ENCODE measurements at regions not wholly inside any gene's neighbourhood (a gene's known extent, or its start where the extent isn't known, plus 50 kb on each side); places are given as distances from the start of the nearest gene placed in this dataset.

GRCh38 chr1:244214009-244214967, 163.2 kb downstream of the ZBTB18 start:
- Histone ChIP-seq H3K36me3 (ENCODE audit: control insufficient read depth, insufficient read depth, low read length) (no peaks in the 10 kb centered on the region), H3K4me3 (ENCODE audit: insufficient read depth, low read depth, low read length, poor library complexity, severe bottlenecking) (no peak overlapping the region), H3K9me3 (ENCODE audit: control insufficient read depth, low read length) (no peaks in the 10 kb centered on the region), H3K4me1 (ENCODE audit: control insufficient read depth, insufficient read depth, low read length, poor library complexity, severe bottlenecking) (no peaks in the 10 kb centered on the region), H3K27me3 (replicated peaks; ENCODE audit: control insufficient read depth, insufficient read depth, low read length, poor library complexity, severe bottlenecking) (peaks cover 4% of the 10 kb centered on the region), H3K27ac (ENCODE audit: insufficient read depth, low read length, poor library complexity, severe bottlenecking) (no peak overlapping the region)
- no peak for DNase-seq

DNA sequence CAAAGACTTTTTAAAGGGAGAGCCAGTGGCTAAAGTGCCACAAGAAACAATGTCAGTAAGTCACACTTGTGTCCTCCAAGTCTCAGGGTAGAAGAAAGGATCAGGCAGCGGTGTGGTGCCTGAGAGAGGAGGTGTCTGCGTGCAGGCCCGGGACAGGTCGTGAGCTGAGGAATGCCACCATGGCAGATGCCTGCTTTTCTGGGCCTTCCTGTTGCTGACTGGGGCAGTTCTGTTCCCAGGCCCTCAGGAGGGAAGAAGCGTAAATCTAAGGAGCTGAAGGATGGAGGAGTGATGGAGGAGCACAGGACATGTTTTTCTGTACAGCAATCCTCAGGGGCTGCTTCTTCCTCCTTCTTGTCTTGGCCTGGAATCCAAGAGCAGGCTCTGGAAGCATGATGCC, 165.8 kb downstream of the ZBTB18 start:
- no peak overlapping the region for H3K27ac ChIP-seq (ENCODE audit: insufficient read depth, low read length, poor library complexity, severe bottlenecking)
- H3K4me3 ChIP-seq (ENCODE audit: insufficient read depth, low read depth, low read length, poor library complexity, severe bottlenecking), result no peak overlapping the region
- H3K9me3 ChIP-seq (ENCODE audit: control insufficient read depth, low read length), result no peaks in the 10 kb centered on the region
- no peaks in the 10 kb centered on the region for H3K4me1 ChIP-seq (ENCODE audit: control insufficient read depth, insufficient read depth, low read length, poor library complexity, severe bottlenecking)
- peaks cover 4% of the 10 kb centered on the region for H3K27me3 ChIP-seq (replicated peaks; ENCODE audit: control insufficient read depth, insufficient read depth, low read length, poor library complexity, severe bottlenecking)
- DNase-seq, result no peak
- H3K36me3 ChIP-seq (ENCODE audit: control insufficient read depth, insufficient read depth, low read length), result no peaks in the 10 kb centered on the region

DNA sequence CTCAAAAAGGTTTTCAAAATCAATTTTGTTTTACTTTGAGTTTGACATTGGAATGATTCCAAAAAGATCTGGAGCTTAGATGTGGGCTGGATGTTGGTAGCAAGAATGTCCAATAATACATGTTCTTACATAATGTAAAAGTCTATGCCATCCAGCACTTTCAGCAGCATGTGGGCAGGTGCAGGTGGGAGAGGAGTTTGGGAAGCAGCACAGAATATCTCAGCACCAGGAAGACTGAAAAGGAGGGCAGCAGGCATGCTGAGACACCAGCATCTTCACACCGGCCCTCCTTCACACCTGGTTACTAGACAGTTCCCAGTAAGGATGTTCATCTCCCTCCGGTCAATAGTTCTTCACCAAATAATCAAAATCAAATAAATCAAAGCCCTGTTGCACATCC, 166.6 kb downstream of the ZBTB18 start:
- H3K36me3 ChIP-seq (ENCODE audit: control insufficient read depth, insufficient read depth, low read length), result no peaks in the 10 kb centered on the region
- H3K4me1 ChIP-seq (ENCODE audit: control insufficient read depth, insufficient read depth, low read length, poor library complexity, severe bottlenecking), result no peaks in the 10 kb centered on the region
- H3K9me3 ChIP-seq (ENCODE audit: control insufficient read depth, low read length), result no peaks in the 10 kb centered on the region
- H3K27ac ChIP-seq (ENCODE audit: insufficient read depth, low read length, poor library complexity, severe bottlenecking), result no peak overlapping the region
- DNase-seq, result no peak
- H3K27me3 ChIP-seq (replicated peaks; ENCODE audit: control insufficient read depth, insufficient read depth, low read length, poor library complexity, severe bottlenecking), result peaks cover 4% of the 10 kb centered on the region
- no peak overlapping the region for H3K4me3 ChIP-seq (ENCODE audit: insufficient read depth, low read depth, low read length, poor library complexity, severe bottlenecking)

DNA sequence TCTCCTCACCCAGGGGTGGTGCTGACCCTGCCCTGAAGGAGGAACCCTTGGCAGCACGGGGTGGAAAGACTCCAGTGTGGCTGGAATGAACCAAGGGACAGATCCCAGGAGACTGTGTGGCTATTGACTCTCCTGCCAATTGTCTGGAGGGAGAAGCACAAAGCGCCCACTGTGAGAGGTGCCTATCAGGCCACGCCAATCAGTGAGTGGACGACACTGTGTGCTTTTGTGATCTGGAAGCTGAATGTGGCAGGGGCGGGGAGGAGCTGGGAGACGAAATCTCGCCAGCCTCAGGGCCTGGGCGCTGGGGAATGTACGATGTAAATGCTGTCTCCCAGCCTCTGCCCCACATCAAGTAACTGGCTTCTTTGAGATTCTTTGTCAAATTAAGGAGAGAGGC, 167.1 kb downstream of the ZBTB18 start:
- Histone ChIP-seq H3K27me3 (replicated peaks; ENCODE audit: control insufficient read depth, insufficient read depth, low read length, poor library complexity, severe bottlenecking) (peaks cover 4% of the 10 kb centered on the region), H3K36me3 (ENCODE audit: control insufficient read depth, insufficient read depth, low read length) (no peaks in the 10 kb centered on the region), H3K27ac (ENCODE audit: insufficient read depth, low read length, poor library complexity, severe bottlenecking) (no peak overlapping the region), H3K9me3 (ENCODE audit: control insufficient read depth, low read length) (no peaks in the 10 kb centered on the region), H3K4me1 (ENCODE audit: control insufficient read depth, insufficient read depth, low read length, poor library complexity, severe bottlenecking) (no peaks in the 10 kb centered on the region), H3K4me3 (ENCODE audit: insufficient read depth, low read depth, low read length, poor library complexity, severe bottlenecking) (no peak overlapping the region)
- no peak for DNase-seq

GRCh38 chr1:244219149-244219548, 168.1 kb downstream of the ZBTB18 start:
- H3K4me3 ChIP-seq (ENCODE audit: insufficient read depth, low read depth, low read length, poor library complexity, severe bottlenecking), result no peak overlapping the region
- H3K36me3 ChIP-seq (ENCODE audit: control insufficient read depth, insufficient read depth, low read length), result no peaks in the 10 kb centered on the region
- H3K27me3 ChIP-seq (replicated peaks; ENCODE audit: control insufficient read depth, insufficient read depth, low read length, poor library complexity, severe bottlenecking), result peaks cover 4% of the 10 kb centered on the region
- no peak overlapping the region for H3K27ac ChIP-seq (ENCODE audit: insufficient read depth, low read length, poor library complexity, severe bottlenecking)
- H3K4me1 ChIP-seq (ENCODE audit: control insufficient read depth, insufficient read depth, low read length, poor library complexity, severe bottlenecking), result no peaks in the 10 kb centered on the region
- no peak for DNase-seq
- H3K9me3 ChIP-seq (ENCODE audit: control insufficient read depth, low read length), result no peaks in the 10 kb centered on the region

- Histone ChIP-seq H3K9me3 (ENCODE audit: control insufficient read depth, low read length) (no peaks in the 10 kb centered on the region), H3K4me3 (ENCODE audit: insufficient read depth, low read depth, low read length, poor library complexity, severe bottlenecking) (no peak overlapping the region), H3K27me3 (replicated peaks; ENCODE audit: control insufficient read depth, insufficient read depth, low read length, poor library complexity, severe bottlenecking) (peaks cover 4% of the 10 kb centered on the region), H3K4me1 (ENCODE audit: control insufficient read depth, insufficient read depth, low read length, poor library complexity, severe bottlenecking) (no peaks in the 10 kb centered on the region), H3K27ac (ENCODE audit: insufficient read depth, low read length, poor library complexity, severe bottlenecking) (no peak overlapping the region), H3K36me3 (ENCODE audit: control insufficient read depth, insufficient read depth, low read length) (no peaks in the 10 kb centered on the region)
- DNase-seq, result no peak
These were observed 168.7 kb downstream of the ZBTB18 start for GRCh38 chr1:244219802-244220201.

DNA sequence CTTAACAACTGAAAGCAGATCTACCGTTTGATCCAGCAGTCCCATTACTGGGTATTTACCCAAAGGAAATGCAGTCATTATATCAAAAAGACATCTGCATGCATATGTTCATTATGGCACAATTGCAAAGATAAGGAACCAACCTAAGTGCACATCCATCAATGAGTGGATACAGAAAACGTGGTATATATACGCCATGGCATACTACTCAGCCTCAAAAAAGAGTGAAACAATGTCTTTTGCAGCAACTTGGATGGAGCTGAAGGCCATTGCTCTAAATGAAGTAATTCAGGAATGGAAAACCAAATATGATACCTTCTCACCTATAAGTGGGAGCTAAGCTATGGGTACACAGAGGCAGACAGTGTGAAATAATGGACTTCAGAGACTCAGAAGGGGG, 169.3 kb downstream of the ZBTB18 start:
- DNase-seq, result no peak
- no peak overlapping the region for H3K27ac ChIP-seq (ENCODE audit: insufficient read depth, low read length, poor library complexity, severe bottlenecking)
- H3K36me3 ChIP-seq (ENCODE audit: control insufficient read depth, insufficient read depth, low read length), result no peaks in the 10 kb centered on the region
- no peaks in the 10 kb centered on the region for H3K4me1 ChIP-seq (ENCODE audit: control insufficient read depth, insufficient read depth, low read length, poor library complexity, severe bottlenecking)
- H3K27me3 ChIP-seq (replicated peaks; ENCODE audit: control insufficient read depth, insufficient read depth, low read length, poor library complexity, severe bottlenecking), result peaks cover 4% of the 10 kb centered on the region
- H3K4me3 ChIP-seq (ENCODE audit: insufficient read depth, low read depth, low read length, poor library complexity, severe bottlenecking), result no peak overlapping the region
- no peaks in the 10 kb centered on the region for H3K9me3 ChIP-seq (ENCODE audit: control insufficient read depth, low read length)

- H3K9me3 ChIP-seq (ENCODE audit: control insufficient read depth, low read length), result no peaks in the 10 kb centered on the region
- peaks cover 4% of the 10 kb centered on the region for H3K27me3 ChIP-seq (replicated peaks; ENCODE audit: control insufficient read depth, insufficient read depth, low read length, poor library complexity, severe bottlenecking)
- no peaks in the 10 kb centered on the region for H3K4me1 ChIP-seq (ENCODE audit: control insufficient read depth, insufficient read depth, low read length, poor library complexity, severe bottlenecking)
- H3K27ac ChIP-seq (ENCODE audit: insufficient read depth, low read length, poor library complexity, severe bottlenecking), result no peak overlapping the region
- no peak overlapping the region for H3K4me3 ChIP-seq (ENCODE audit: insufficient read depth, low read depth, low read length, poor library complexity, severe bottlenecking)
- no peak for DNase-seq
- H3K36me3 ChIP-seq (ENCODE audit: control insufficient read depth, insufficient read depth, low read length), result no peaks in the 10 kb centered on the region
These were observed 170.9 kb downstream of the ZBTB18 start for GRCh38 chr1:244221991-244222390.

GRCh38 chr1:244224487-244225430, 173.7 kb downstream of the ZBTB18 start:
- Histone ChIP-seq H3K4me1 (ENCODE audit: control insufficient read depth, insufficient read depth, low read length, poor library complexity, severe bottlenecking) (no peaks in the 10 kb centered on the region), H3K27ac (ENCODE audit: insufficient read depth, low read length, poor library complexity, severe bottlenecking) (no peak overlapping the region), H3K36me3 (ENCODE audit: control insufficient read depth, insufficient read depth, low read length) (no peaks in the 10 kb centered on the region), H3K4me3 (ENCODE audit: insufficient read depth, low read depth, low read length, poor library complexity, severe bottlenecking) (no peak overlapping the region), H3K9me3 (ENCODE audit: control insufficient read depth, low read length) (no peaks in the 10 kb centered on the region), H3K27me3 (replicated peaks; ENCODE audit: control insufficient read depth, insufficient read depth, low read length, poor library complexity, severe bottlenecking) (no peaks in the 10 kb centered on the region)
- no peak for DNase-seq

DNA sequence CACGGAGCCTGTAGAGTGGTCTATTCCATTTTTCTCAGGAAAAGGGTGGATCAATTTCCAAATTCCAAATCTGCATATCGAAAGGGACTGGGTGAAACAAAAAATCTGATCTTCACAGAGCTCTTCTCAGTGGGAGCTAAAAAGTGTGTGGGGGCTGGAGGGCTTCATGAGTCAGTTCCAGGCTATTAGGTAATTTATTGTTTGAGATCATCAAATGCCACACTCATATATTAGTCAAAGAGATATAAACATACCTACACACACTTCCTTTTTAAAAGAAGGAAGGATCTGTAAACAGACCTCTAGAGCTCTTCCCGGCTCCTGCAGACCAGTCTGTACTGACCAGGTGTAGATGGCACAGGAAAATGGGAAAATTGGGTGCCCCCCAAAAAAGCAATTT, 175.4 kb downstream of the ZBTB18 start:
- Histone ChIP-seq H3K4me3 (ENCODE audit: insufficient read depth, low read depth, low read length, poor library complexity, severe bottlenecking) (no peak overlapping the region), H3K36me3 (ENCODE audit: control insufficient read depth, insufficient read depth, low read length) (no peaks in the 10 kb centered on the region), H3K27ac (ENCODE audit: insufficient read depth, low read length, poor library complexity, severe bottlenecking) (no peak overlapping the region), H3K4me1 (ENCODE audit: control insufficient read depth, insufficient read depth, low read length, poor library complexity, severe bottlenecking) (no peaks in the 10 kb centered on the region), H3K9me3 (ENCODE audit: control insufficient read depth, low read length) (no peaks in the 10 kb centered on the region), H3K27me3 (replicated peaks; ENCODE audit: control insufficient read depth, insufficient read depth, low read length, poor library complexity, severe bottlenecking) (no peaks in the 10 kb centered on the region)
- DNase-seq, result no peak
